Kidney epithelial cell (primary cell): ENCODE measurements at regions not wholly inside any gene's neighbourhood (a gene's known extent, or its start where the extent isn't known, plus 50 kb on each side); places are given as distances from the start of the nearest gene placed in this dataset.

Experiments used
- DNase-seq: peaks from one replicate; pipeline ENCODE4 v3.0.0-alpha.2; 2010; ENCODE audit warnings: low read depth
- H3K27me3 ChIP-seq: 2 replicates; pipeline ENCODE4 v1.6.0; 2011; ENCODE audit warnings: low read length; ENCODE audit not compliant: control insufficient read depth, insufficient read depth
- H3K36me3 ChIP-seq: 2 replicates; pipeline ENCODE4 v1.5.1; 2011; ENCODE audit warnings: low read length; ENCODE audit not compliant: control insufficient read depth, insufficient read depth
- H3K4me3 ChIP-seq: 2 replicates; pipeline ENCODE4 v1.5.1; 2011; ENCODE audit warnings: low read depth, mild to moderate bottlenecking, control low read depth, low read length
- TF ChIP-seq, protein P1 (sequence below): IDR thresholded peaks from 2 replicates; pipeline ENCODE4 v1.5.1; 2011; ENCODE audit warnings: mild to moderate bottlenecking, moderate library complexity, low read length, control low read depth, inconsistent platforms; ENCODE audit not compliant: insufficient read depth, poor library complexity, severe bottlenecking

DNA sequence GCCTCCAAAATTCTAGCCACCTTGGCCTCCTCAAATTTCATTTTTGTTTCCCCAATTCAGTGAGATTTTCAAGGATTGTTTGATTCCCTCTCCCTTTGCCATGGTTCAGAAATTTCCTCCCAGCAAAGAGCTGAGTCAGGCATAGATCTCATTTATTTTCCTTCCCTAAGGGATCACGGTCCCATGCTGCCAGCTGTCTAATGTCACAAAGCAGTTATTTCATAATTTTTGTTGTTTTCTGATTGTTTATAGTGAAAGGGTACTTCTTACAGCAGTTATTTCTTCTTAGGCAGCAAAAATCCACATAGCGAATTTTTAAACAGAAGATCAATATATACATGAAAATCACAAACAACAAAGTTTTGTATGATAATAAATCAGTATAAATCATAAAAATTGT, 470.5 kb upstream of the MAGEB18 start:
- no peak for DNase-seq
- TF ChIP-seq, protein P1, sequence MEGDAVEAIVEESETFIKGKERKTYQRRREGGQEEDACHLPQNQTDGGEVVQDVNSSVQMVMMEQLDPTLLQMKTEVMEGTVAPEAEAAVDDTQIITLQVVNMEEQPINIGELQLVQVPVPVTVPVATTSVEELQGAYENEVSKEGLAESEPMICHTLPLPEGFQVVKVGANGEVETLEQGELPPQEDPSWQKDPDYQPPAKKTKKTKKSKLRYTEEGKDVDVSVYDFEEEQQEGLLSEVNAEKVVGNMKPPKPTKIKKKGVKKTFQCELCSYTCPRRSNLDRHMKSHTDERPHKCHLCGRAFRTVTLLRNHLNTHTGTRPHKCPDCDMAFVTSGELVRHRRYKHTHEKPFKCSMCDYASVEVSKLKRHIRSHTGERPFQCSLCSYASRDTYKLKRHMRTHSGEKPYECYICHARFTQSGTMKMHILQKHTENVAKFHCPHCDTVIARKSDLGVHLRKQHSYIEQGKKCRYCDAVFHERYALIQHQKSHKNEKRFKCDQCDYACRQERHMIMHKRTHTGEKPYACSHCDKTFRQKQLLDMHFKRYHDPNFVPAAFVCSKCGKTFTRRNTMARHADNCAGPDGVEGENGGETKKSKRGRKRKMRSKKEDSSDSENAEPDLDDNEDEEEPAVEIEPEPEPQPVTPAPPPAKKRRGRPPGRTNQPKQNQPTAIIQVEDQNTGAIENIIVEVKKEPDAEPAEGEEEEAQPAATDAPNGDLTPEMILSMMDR, result no peak
- H3K36me3 ChIP-seq, result no peaks in the 10 kb centered on the region
- no peak overlapping the region for H3K4me3 ChIP-seq
- no peaks in the 10 kb centered on the region for H3K27me3 ChIP-seq

DNA sequence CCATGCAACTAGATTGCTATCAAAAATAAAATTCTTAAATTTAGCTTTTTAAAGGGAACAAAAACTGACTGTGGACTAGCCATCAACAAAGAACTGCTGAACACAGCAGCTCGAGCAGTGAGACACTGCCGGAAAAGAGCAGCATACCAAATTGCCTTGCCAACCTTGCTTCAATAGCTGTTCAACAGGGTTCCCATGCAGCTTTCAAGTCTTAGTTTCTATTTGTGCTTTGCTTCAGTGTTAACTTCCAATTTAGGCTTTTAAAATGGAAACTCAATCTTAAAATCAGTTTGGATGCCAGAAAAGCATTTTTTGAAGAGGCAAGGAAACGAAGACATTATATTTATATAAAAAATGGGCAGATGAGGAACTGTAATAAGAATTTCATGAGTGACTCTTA, 463.4 kb upstream of the MAGEB18 start:
- H3K4me3 ChIP-seq, result no peak overlapping the region
- no peaks in the 10 kb centered on the region for H3K27me3 ChIP-seq
- TF ChIP-seq, protein P1, result no peak
- no peaks in the 10 kb centered on the region for H3K36me3 ChIP-seq
- DNase-seq, result no peak

DNA sequence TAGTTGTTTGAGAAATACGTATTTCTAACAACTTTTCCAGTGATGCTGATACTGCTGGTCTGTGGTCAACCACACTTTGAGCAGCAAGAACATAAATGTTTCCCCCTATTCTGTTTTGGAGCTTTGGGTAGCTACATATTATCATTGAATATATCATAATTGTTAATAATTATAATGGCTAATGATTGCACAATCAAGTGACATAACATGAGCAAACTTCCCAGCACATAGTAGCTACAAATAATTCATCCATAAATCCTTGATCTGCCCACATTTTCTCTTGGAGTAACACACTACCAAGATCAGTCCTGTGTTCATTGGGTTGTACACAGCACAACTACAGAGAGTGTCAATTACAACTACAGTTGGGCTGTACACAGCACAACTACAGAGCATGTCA, 436.3 kb upstream of the MAGEB18 start:
- no peaks in the 10 kb centered on the region for H3K27me3 ChIP-seq
- no peak overlapping the region for H3K4me3 ChIP-seq
- TF ChIP-seq, protein P1, result no peak
- no peaks in the 10 kb centered on the region for H3K36me3 ChIP-seq
- no peak for DNase-seq

DNA sequence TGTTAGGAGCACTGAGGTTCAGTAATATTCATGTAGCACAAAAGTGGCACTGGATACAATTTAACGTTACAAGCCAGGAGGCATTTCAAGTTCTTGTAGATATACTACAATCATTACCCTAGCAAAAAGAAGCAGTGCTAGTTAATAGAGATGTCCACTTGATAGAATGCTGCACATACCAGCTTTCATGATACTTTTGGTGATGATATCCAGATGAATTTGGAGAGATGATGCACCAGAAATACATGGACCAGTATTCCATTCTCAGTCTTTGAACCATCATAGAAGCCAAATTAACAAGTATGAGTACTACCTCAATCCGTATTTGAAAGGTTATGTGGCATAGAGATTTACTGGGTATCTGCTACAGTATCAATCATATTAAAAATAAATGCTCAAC, 421.0 kb upstream of the MAGEB18 start:
- DNase-seq, result no peak
- Histone ChIP-seq H3K4me3 (no peak overlapping the region), H3K36me3 (no peaks in the 10 kb centered on the region), H3K27me3 (no peaks in the 10 kb centered on the region)
- TF ChIP-seq, protein P1, result no peak

DNA sequence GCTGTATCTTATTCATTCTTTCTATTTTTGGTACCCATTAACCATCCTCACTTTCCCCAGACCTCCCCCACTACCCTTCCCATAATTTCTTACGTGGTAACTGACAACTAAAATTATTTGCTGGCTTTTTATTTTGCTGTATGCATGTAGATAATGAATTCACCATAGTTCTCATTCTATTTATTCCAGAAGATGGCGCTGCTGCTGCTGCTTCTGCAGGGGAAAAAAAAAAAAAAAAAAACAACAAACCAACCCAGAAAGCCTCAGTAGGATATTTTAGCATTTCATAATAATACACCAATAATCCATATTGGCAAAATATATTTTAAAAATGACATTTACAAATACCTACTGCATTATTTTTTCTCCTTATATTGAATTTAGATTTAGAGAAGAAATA, 416.6 kb upstream of the MAGEB18 start:
- Histone ChIP-seq H3K27me3 (no peaks in the 10 kb centered on the region), H3K36me3 (no peaks in the 10 kb centered on the region), H3K4me3 (no peak overlapping the region)
- DNase-seq, result no peak
- TF ChIP-seq, protein P1, result peak; percentile 39

DNA sequence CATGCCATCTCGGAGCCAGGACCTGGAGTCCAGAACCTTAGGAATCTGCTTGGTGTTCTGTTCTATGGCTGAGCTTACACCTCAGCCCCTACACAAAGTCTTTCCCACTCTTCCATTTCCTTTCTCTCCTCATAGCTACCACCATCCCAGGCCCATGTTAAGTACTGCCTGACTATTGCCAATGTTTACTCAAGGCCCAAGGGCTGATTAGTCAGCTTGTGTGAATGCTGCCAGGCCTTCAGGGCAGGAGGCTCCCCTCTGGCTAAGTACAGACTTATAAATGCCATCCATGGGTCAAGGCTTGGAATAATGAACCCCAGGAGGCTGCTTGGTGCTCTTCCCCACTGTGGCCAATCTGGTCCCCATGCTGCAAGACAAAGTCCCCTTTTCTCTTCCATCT, 411.6 kb upstream of the MAGEB18 start:
- TF ChIP-seq, protein P1, result no peak
- DNase-seq, result no peak
- no peaks in the 10 kb centered on the region for H3K27me3 ChIP-seq

More for the DNA sequence above, 411.6 kb upstream of the MAGEB18 start:
- H3K36me3 ChIP-seq, result no peaks in the 10 kb centered on the region
- H3K4me3 ChIP-seq, result no peak overlapping the region
